Dendritic cell treated with granulocyte-macrophage colony-stimulating factor and Interleukin-4, amounts not matched to agents 40 ng/mL and 50 ng/mL, for 4 days (primary cell): ENCODE measurements at regions not wholly inside any gene's neighbourhood (a gene's known extent, or its start where the extent isn't known, plus 50 kb on each side); places are given as distances from the start of the nearest gene placed in this dataset.
"Not testable (repeated sequence)": the region's sequence is repeated elsewhere in the genome, so short reads cannot be mapped to it uniquely, and the experiment has no call there.

ENCODE experiments used
- H3K27ac Mint-ChIP-seq: one replicate; pipeline ENCODE4 v1.8.0; 2022; ENCODE audit warnings: mild to moderate bottlenecking, mixed read lengths
- H3K27me3 Mint-ChIP-seq: one replicate; pipeline ENCODE4 v1.8.0; 2022; ENCODE audit warnings: mild to moderate bottlenecking, mixed read lengths
- H3K36me3 Mint-ChIP-seq: one replicate; pipeline ENCODE4 v1.8.0; 2022; ENCODE audit warnings: low read depth, mixed read lengths
- H3K4me1 Mint-ChIP-seq: one replicate; pipeline ENCODE4 v1.8.0; 2022; ENCODE audit warnings: low read depth, mixed read lengths
- H3K4me3 Mint-ChIP-seq: one replicate; pipeline ENCODE4 v1.8.0; 2022; ENCODE audit warnings: mild to moderate bottlenecking, moderate library complexity, mixed read lengths
- H3K9me3 Mint-ChIP-seq: one replicate; pipeline ENCODE4 v1.8.0; 2022; ENCODE audit warnings: mixed read lengths
- intact Hi-C: fragments of 100-400 bp; cut with micrococcal nuclease; formaldehyde crosslinking; loops from one replicate; pipeline ENCODE4 v1.15.0; 2022

GRCh38 chr12:111268738-111269572 is 99.9 kb downstream of the PHETA1 start:
- Mint-ChIP-seq H3K27ac (no peak overlapping the region), H3K27me3 (peaks cover 2% of the 10 kb centered on the region), H3K4me1 (peaks cover 14% of the 10 kb centered on the region), H3K9me3 (no peaks in the 10 kb centered on the region), H3K36me3 (no peaks in the 10 kb centered on the region), H3K4me3 (no peak overlapping the region)
- intact Hi-C loops, result no loop called here

GRCh38 chr12:111267144-111267543 is 101.8 kb downstream of the PHETA1 start:
- Mint-ChIP-seq H3K4me3 (no peak overlapping the region), H3K4me1 (peaks cover 14% of the 10 kb centered on the region), H3K27ac (no peak overlapping the region), H3K36me3 (no peaks in the 10 kb centered on the region), H3K27me3 (peaks cover 2% of the 10 kb centered on the region), H3K9me3 (no peaks in the 10 kb centered on the region)
- intact Hi-C loops, result no loop called here

- Mint-ChIP-seq H3K9me3 (peaks cover 9% of the 10 kb centered on the region), H3K27me3 (no peaks in the 10 kb centered on the region), H3K4me1 (peaks cover 7% of the 10 kb centered on the region), H3K36me3 (no peaks in the 10 kb centered on the region), H3K27ac (no peak overlapping the region), H3K4me3 (no peak overlapping the region)
- intact Hi-C loops, result no loop called here
These were observed 106.8 kb downstream of the PHETA1 start for GRCh38 chr12:111261911-111262676.

GRCh38 chr12:111260732-111261131 is 108.2 kb downstream of the PHETA1 start:
- Mint-ChIP-seq H3K4me1 (peaks cover 5% of the 10 kb centered on the region), H3K27ac (no peak overlapping the region), H3K27me3 (peaks cover 1% of the 10 kb centered on the region), H3K36me3 (no peaks in the 10 kb centered on the region), H3K9me3 (peaks cover 9% of the 10 kb centered on the region), H3K4me3 (no peak overlapping the region)
- intact Hi-C loops, result no loop called here

GRCh38 chr12:111259231-111259630 is 109.7 kb downstream of the PHETA1 start:
- Mint-ChIP-seq H3K9me3 (peaks cover 9% of the 10 kb centered on the region), H3K4me1 (peaks cover 5% of the 10 kb centered on the region), H3K36me3 (no peaks in the 10 kb centered on the region), H3K27me3 (peaks cover 1% of the 10 kb centered on the region), H3K27ac (no peak overlapping the region), H3K4me3 (no peak overlapping the region)
- intact Hi-C loops, result no loop called here

- not testable (repeated sequence) for H3K9me3 Mint-ChIP-seq, H3K4me3 Mint-ChIP-seq, H3K27ac Mint-ChIP-seq
These were observed 110.8 kb downstream of the PHETA1 start for GRCh38 chr12:111258081-111258480.

GRCh38 chr12:111257435-111257902 is 111.4 kb downstream of the PHETA1 start:
- Mint-ChIP-seq H3K27ac (no peak overlapping the region), H3K27me3 (peaks cover 4% of the 10 kb centered on the region), H3K4me3 (no peak overlapping the region), H3K9me3 (peaks cover 9% of the 10 kb centered on the region), H3K36me3 (no peaks in the 10 kb centered on the region), H3K4me1 (peaks cover 5% of the 10 kb centered on the region)
- intact Hi-C loops, result no loop called here

More at GRCh38 chr12:111258081-111258480, 110.8 kb downstream of the PHETA1 start:
- H3K36me3 Mint-ChIP-seq, H3K4me1 Mint-ChIP-seq, intact Hi-C loops, H3K27me3 Mint-ChIP-seq: not testable (repeated sequence)

GRCh38 chr12:111256629-111257434 is 112.1 kb downstream of the PHETA1 start:
- no peak overlapping the region for H3K4me3 Mint-ChIP-seq
- peaks cover 9% of the 10 kb centered on the region for H3K9me3 Mint-ChIP-seq
- intact Hi-C loops, result no loop called here
- no peak overlapping the region for H3K27ac Mint-ChIP-seq
- peaks cover 2% of the 10 kb centered on the region for H3K4me1 Mint-ChIP-seq
- H3K27me3 Mint-ChIP-seq, result peaks cover 4% of the 10 kb centered on the region
- H3K36me3 Mint-ChIP-seq, result no peaks in the 10 kb centered on the region

GRCh38 chr12:111255261-111255660 is 113.6 kb downstream of the PHETA1 start:
- peaks cover 9% of the 10 kb centered on the region for H3K9me3 Mint-ChIP-seq
- intact Hi-C loops, result no loop called here

GRCh38 chr12:111254106-111254505 is 114.8 kb downstream of the PHETA1 start:
- peaks cover 9% of the 10 kb centered on the region for H3K9me3 Mint-ChIP-seq
- H3K4me3 Mint-ChIP-seq, result no peak overlapping the region
- intact Hi-C loops, result no loop called here
- H3K4me1 Mint-ChIP-seq, result no peaks in the 10 kb centered on the region
- H3K27me3 Mint-ChIP-seq, result peaks cover 4% of the 10 kb centered on the region
- no peak overlapping the region for H3K27ac Mint-ChIP-seq
- H3K36me3 Mint-ChIP-seq, result no peaks in the 10 kb centered on the region

More at GRCh38 chr12:111255261-111255660, 113.6 kb downstream of the PHETA1 start:
- peaks cover 4% of the 10 kb centered on the region for H3K27me3 Mint-ChIP-seq
- no peak overlapping the region for H3K27ac Mint-ChIP-seq
- H3K4me1 Mint-ChIP-seq, result no peaks in the 10 kb centered on the region
- H3K36me3 Mint-ChIP-seq, result no peaks in the 10 kb centered on the region
- no peak overlapping the region for H3K4me3 Mint-ChIP-seq

- intact Hi-C loops, result no loop called here
- H3K27ac Mint-ChIP-seq, result no peak overlapping the region
- peaks cover 8% of the 10 kb centered on the region for H3K4me1 Mint-ChIP-seq
- H3K27me3 Mint-ChIP-seq, result peaks cover 4% of the 10 kb centered on the region
- no peak overlapping the region for H3K4me3 Mint-ChIP-seq
- H3K36me3 Mint-ChIP-seq, result no peaks in the 10 kb centered on the region
- H3K9me3 Mint-ChIP-seq, result peaks cover 9% of the 10 kb centered on the region
These were observed 115.7 kb downstream of the PHETA1 start for GRCh38 chr12:111253213-111253612.

GRCh38 chr12:111251787-111252186 is 117.1 kb downstream of the PHETA1 start:
- intact Hi-C loops, result no loop called here
- Mint-ChIP-seq H3K27me3 (peaks cover 4% of the 10 kb centered on the region), H3K9me3 (no peaks in the 10 kb centered on the region), H3K4me3 (no peak overlapping the region), H3K4me1 (peaks cover 13% of the 10 kb centered on the region), H3K27ac (no peak overlapping the region), H3K36me3 (no peaks in the 10 kb centered on the region)

- H3K4me1 Mint-ChIP-seq, result peaks cover 13% of the 10 kb centered on the region
- H3K9me3 Mint-ChIP-seq, result no peaks in the 10 kb centered on the region
- no peak overlapping the region for H3K4me3 Mint-ChIP-seq
- H3K36me3 Mint-ChIP-seq, result no peaks in the 10 kb centered on the region
- H3K27ac Mint-ChIP-seq, result no peak overlapping the region
- H3K27me3 Mint-ChIP-seq, result peaks cover 3% of the 10 kb centered on the region
- intact Hi-C loops, result no loop called here
These were observed 117.7 kb downstream of the PHETA1 start for GRCh38 chr12:111251058-111251730.
